HG02759 (cell line): ENCODE measurements at regions not wholly inside any gene's neighbourhood (a gene's known extent, or its start where the extent isn't known, plus 50 kb on each side); places are given as distances from the start of the nearest gene placed in this dataset.

Experiments used
- ATAC-seq: cut with Tn5 transposase; IDR thresholded peaks from one replicate; pipeline ENCODE4 v1.9.1; 2021; ENCODE audit warnings: mild to moderate bottlenecking, moderate library complexity; ENCODE audit not compliant: unreplicated experiment

- ATAC-seq: no peak
These were observed 206.9 kb upstream of the SIX2 start for GRCh38 chr2:45216118-45216517.

GRCh38 chr2:45214550-45214949, 205.3 kb upstream of the SIX2 start:
- no peak for ATAC-seq

GRCh38 chr2:45212953-45213635, 203.8 kb upstream of the SIX2 start:
- no peak for ATAC-seq

- no peak for ATAC-seq
These were observed 202.4 kb upstream of the SIX2 start for GRCh38 chr2:45211636-45212035.

- no peak for ATAC-seq
These were observed 201.4 kb upstream of the SIX2 start for GRCh38 chr2:45210462-45211195.

GRCh38 chr2:45209875-45210274, 200.6 kb upstream of the SIX2 start:
- ATAC-seq: no peak

- ATAC-seq: no peak
These were observed 200.1 kb upstream of the SIX2 start for GRCh38 chr2:45209302-45209701.

- no peak for ATAC-seq
These were observed 197.8 kb upstream of the SIX2 start for GRCh38 chr2:45207101-45207500.

GRCh38 chr2:45205985-45206384, 196.7 kb upstream of the SIX2 start:
- ATAC-seq: no peak

GRCh38 chr2:45205480-45205879, 196.2 kb upstream of the SIX2 start:
- no peak for ATAC-seq

- no peak for ATAC-seq
These were observed 194.1 kb upstream of the SIX2 start for GRCh38 chr2:45203400-45203799.

- no peak for ATAC-seq
These were observed 190.7 kb upstream of the SIX2 start for GRCh38 chr2:45199973-45200372.

GRCh38 chr2:45195916-45196315, 186.7 kb upstream of the SIX2 start:
- ATAC-seq: no peak

- ATAC-seq: no peak
These were observed 185.3 kb upstream of the SIX2 start for GRCh38 chr2:45194596-45194995.

GRCh38 chr2:45193581-45193980, 184.3 kb upstream of the SIX2 start:
- ATAC-seq: no peak

GRCh38 chr2:45192991-45193390, 183.7 kb upstream of the SIX2 start:
- no peak for ATAC-seq

- ATAC-seq: no peak
These were observed 183.2 kb upstream of the SIX2 start for GRCh38 chr2:45192481-45192880.

- no peak for ATAC-seq
These were observed 182.7 kb upstream of the SIX2 start for GRCh38 chr2:45191976-45192375.

- no peak for ATAC-seq
These were observed 182.1 kb upstream of the SIX2 start for GRCh38 chr2:45191146-45191863.

GRCh38 chr2:45190481-45190942, 181.3 kb upstream of the SIX2 start:
- no peak for ATAC-seq

- no peak for ATAC-seq
These were observed 175.4 kb upstream of the SIX2 start for GRCh38 chr2:45184606-45185005.
